NCI-H345 treated with DMSO at 0.1 percent for 48 hours (cell line): ENCODE measurements at regions not wholly inside any gene's neighbourhood (a gene's known extent, or its start where the extent isn't known, plus 50 kb on each side); places are given as distances from the start of the nearest gene placed in this dataset.

Experiments used
- DNase-seq: peaks from one replicate; lab custom pipeline; 2025; ENCODE audit not compliant: unreplicated experiment; lab: John Stamatoyannopoulos, UW

- DNase-seq = no peak
Measured at GRCh38 chr3:73727117-73727821, 102.5 kb upstream of the PDZRN3 start.

GRCh38 chr3:73723596-73723995 is 98.9 kb upstream of the PDZRN3 start:
- no peak for DNase-seq

- DNase-seq = no peak
Measured at GRCh38 chr3:73719861-73720260, 95.1 kb upstream of the PDZRN3 start.

- no peak for DNase-seq
Measured at GRCh38 chr3:73719413-73719851, 94.7 kb upstream of the PDZRN3 start.

- no peak for DNase-seq
Measured at GRCh38 chr3:73718326-73719110, 93.8 kb upstream of the PDZRN3 start.

GRCh38 chr3:73716418-73716817 is 91.7 kb upstream of the PDZRN3 start:
- DNase-seq = no peak

GRCh38 chr3:73710340-73710739 is 85.6 kb upstream of the PDZRN3 start:
- no peak for DNase-seq

- no peak for DNase-seq
Measured at GRCh38 chr3:73709712-73710111, 85.0 kb upstream of the PDZRN3 start.

- no peak for DNase-seq
Measured at GRCh38 chr3:73708956-73709355, 84.2 kb upstream of the PDZRN3 start.

GRCh38 chr3:73707772-73708171 is 83.0 kb upstream of the PDZRN3 start:
- DNase-seq = no peak

- no peak for DNase-seq
Measured at GRCh38 chr3:73706771-73707170, 82.0 kb upstream of the PDZRN3 start.

GRCh38 chr3:73705792-73706191 is 81.1 kb upstream of the PDZRN3 start:
- DNase-seq = no peak

- no peak for DNase-seq
Measured at GRCh38 chr3:73699327-73699726, 74.6 kb upstream of the PDZRN3 start.

- no peak for DNase-seq
Measured at GRCh38 chr3:73697020-73697419, 72.3 kb upstream of the PDZRN3 start.

GRCh38 chr3:73695841-73696240 is 71.1 kb upstream of the PDZRN3 start:
- DNase-seq = no peak

- no peak for DNase-seq
Measured at GRCh38 chr3:73694983-73695757, 70.4 kb upstream of the PDZRN3 start.

- no peak for DNase-seq
Measured at GRCh38 chr3:73687106-73688004, 62.6 kb upstream of the PDZRN3 start.

- DNase-seq = peak; percentile 72
Measured at GRCh38 chr3:73685061-73685460, 60.3 kb upstream of the PDZRN3 start.

- DNase-seq = no peak
Measured at GRCh38 chr3:73683706-73684105, 59.0 kb upstream of the PDZRN3 start.

GRCh38 chr3:73681610-73682009 is 56.9 kb upstream of the PDZRN3 start:
- DNase-seq = no peak

GRCh38 chr3:73681198-73681597 is 56.5 kb upstream of the PDZRN3 start:
- DNase-seq = no peak
